ENCODE measurements at regions not wholly inside any gene's neighbourhood (a gene's known extent, or its start where the extent isn't known, plus 50 kb on each side); places are given as distances from the start of the nearest gene placed in this dataset.
A peak's percentile ranks its signal among the peaks of the same experiment; 100 is the strongest.

DNA sequence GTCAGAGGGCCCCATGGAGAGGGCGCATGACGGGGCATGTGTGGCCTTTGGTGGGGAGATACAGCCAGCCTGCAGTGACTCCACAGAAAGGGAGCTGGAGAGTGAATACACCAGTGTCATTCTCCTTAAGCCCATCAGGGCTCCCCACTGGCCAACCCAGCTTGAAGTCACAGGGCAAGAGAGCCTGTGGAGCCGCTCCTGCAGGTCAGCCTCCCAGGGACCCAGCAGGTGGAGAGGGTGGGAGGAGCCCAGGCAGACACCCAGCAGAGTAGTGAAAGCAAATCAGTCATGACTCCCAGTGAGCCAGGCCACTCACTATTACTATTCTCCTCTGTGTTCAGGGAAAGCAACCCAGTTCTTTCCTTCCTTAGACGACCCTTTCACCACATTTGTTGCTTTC is 110.0 kb upstream of the CPM start:
- Histone ChIP-seq H3K23me2 (ENCODE audit: low read depth, low read length) (no peaks in the 10 kb centered on the region), H3K9me3 (ENCODE audit: insufficient read depth in 2 of 2, low read depth in 1 of 2, low read length in 1 of 2) (no peaks in the 10 kb centered on the region), H2AFZ (ENCODE audit: low read length) (0 out of 2 replicates have a peak overlapping the region, but pooled peaks have one; percentile 0), H3K27me3 (replicated peaks in 1 of 4; ENCODE audit: control insufficient read depth in 3 of 4, extremely low read depth in 1 of 4, insufficient read depth in 3 of 4, low read length in 3 of 4) (no peaks in the 10 kb centered on the region), H3K4ac (replicated peaks; ENCODE audit: insufficient read length, low read depth, low read length) (no peak overlapping the region), H2BK120ac (replicated peaks; ENCODE audit: low read depth, low read length) (no peak overlapping the region), H3K4me1 (replicated peaks in 1 of 4; ENCODE audit: control insufficient read depth in 3 of 4, insufficient read depth in 4 of 4, low read length in 3 of 4) (peaks cover 0 to 9% (median 3%) of the 10 kb centered on the region in 4 experiments; a peak in 2 of 7 replicates), H3K56ac (replicated peaks; ENCODE audit: insufficient read length, low read depth, low read length) (no peak overlapping the region), H3K36me3 (ENCODE audit: control insufficient read depth in 2 of 4, insufficient read depth in 4 of 4, low read length in 3 of 4) (no peaks in the 10 kb centered on the region), H2BK15ac (ENCODE audit: low read length) (no peak overlapping the region), H4K8ac (ENCODE audit: extremely low read depth, insufficient read depth, low read length) (no peak overlapping the region), H4K5ac (ENCODE audit: insufficient read length, low read depth, low read length) (no peak overlapping the region), H3K4me3 (ENCODE audit: extremely low read depth in 1 of 4, insufficient read depth in 2 of 4, low read depth in 3 of 4, low read length in 4 of 4) (no peak overlapping the region), H2BK20ac (ENCODE audit: low read length) (no peak overlapping the region), H3K18ac (ENCODE audit: extremely low read depth, low read length) (no peak overlapping the region), H3K79me1 (ENCODE audit: low read depth, low read length) (no peaks in the 10 kb centered on the region), H2BK5ac (ENCODE audit: low read depth, low read length) (no peak overlapping the region), H3K14ac (ENCODE audit: insufficient read length) (no peak overlapping the region), H2BK12ac (ENCODE audit: low read depth, low read length) (no peak overlapping the region), H3K27ac (ENCODE audit: low read depth, low read length) (no peak overlapping the region), H3K23ac (ENCODE audit: insufficient read length) (no peak overlapping the region), H3K9ac (replicated peaks in 1 of 4; ENCODE audit: extremely low read depth in 1 of 4, low read depth in 3 of 4, low read length in 3 of 4) (no peak overlapping the region), H4K20me1 (replicated peaks in 1 of 2; ENCODE audit: control insufficient read depth in 1 of 2, insufficient read depth in 2 of 2, low read length in 2 of 2) (no peaks in the 10 kb centered on the region), H4K91ac (replicated peaks; ENCODE audit: insufficient read length, low read length) (no peak overlapping the region), H2AK5ac (ENCODE audit: low read depth, low read length) (no peak overlapping the region), H3K4me2 (ENCODE audit: insufficient read depth in 1 of 2, low read depth in 2 of 2, low read length in 2 of 2) (no peak overlapping the region), H3K79me2 (ENCODE audit: control insufficient read depth in 1 of 2, insufficient read depth in 2 of 2, low read length in 2 of 2) (no peaks in the 10 kb centered on the region)
- CTCF ChIA-PET (ENCODE audit: partially characterized antibody): interaction anchor here (1.4 kb wide), 1 partner anchor 114 kb away, joined by 5 read pairs; no protein-coding TSS in a partner anchor
- POLR2A ChIA-PET (ENCODE audit: partially characterized antibody): no interaction called here
- WGBS, 2 experiments (ENCODE audit: extremely low coverage in 1 of 2, insufficient coverage in 1 of 2, insufficient read length in 1 of 2, insufficient replicate concordance in 2 of 2, low coverage in 1 of 2, low lambda C conversion rate in 2 of 2, missing lambda C conversion rate in 1 of 2): 82% methylated on average over 4 of the region's 4 CpGs; no CpG with 5 or more reads in 1 of the 2 experiments
- FAIRE-seq (no peak), DNase-seq (ENCODE audit: low read depth in 1 of 2, low spot score in 2 of 2) (no peak)
- TF ChIP-seq ASH2L (IDR thresholded peaks at IDR 0.05; ENCODE audit: low read length): no peak
- no peak for TF ChIP-seq SP2 (IDR thresholded peaks at IDR 0.05; ENCODE audit: low read length)
- no peak for TF ChIP-seq CEBPB (IDR thresholded peaks at IDR 0.05; ENCODE audit: low read depth, low read length)
- no peak for TF ChIP-seq JUN (IDR thresholded peaks at IDR 0.05; ENCODE audit: low read depth, low read length)
- TF ChIP-seq SIRT6 (IDR thresholded peaks at IDR 0.05; ENCODE audit: low read length): no peak
- no peak for TF ChIP-seq TAF7 (optimal IDR thresholded peaks at IDR 0.05; ENCODE audit: borderline replicate concordance, low read depth, low read length)
- no peak for TF ChIP-seq FOSL1 (IDR thresholded peaks at IDR 0.05; ENCODE audit: insufficient read depth, low read depth, low read length)
- no peak for TF ChIP-seq RAD21 (IDR thresholded peaks at IDR 0.05 in 1 of 2, conservative IDR thresholded peaks at IDR 0.05 in 1 of 2; ENCODE audit: low read depth in 2 of 2, low read length in 2 of 2)
- no peak for TF ChIP-seq BRCA1 (IDR thresholded peaks at IDR 0.05; ENCODE audit: low read depth, low read length)
- TF ChIP-seq TEAD4 (IDR thresholded peaks at IDR 0.05; ENCODE audit: low read depth, low read length): no peak
- TF ChIP-seq TCF12 (IDR thresholded peaks at IDR 0.05; ENCODE audit: low read depth, low read length): no peak
- no peak for TF ChIP-seq EZH2 (IDR thresholded peaks at IDR 0.05; ENCODE audit: low read depth, low read length, severe bottlenecking)
